Endometrium (tissue), 2 donors: ENCODE measurements at regions not wholly inside any gene's neighbourhood (a gene's known extent, or its start where the extent isn't known, plus 50 kb on each side); places are given as distances from the start of the nearest gene placed in this dataset.

Experiments
- FAIRE-seq: peaks from 2 replicates; lab custom pipeline; 2012; peaks lifted over from hg19 to GRCh38; lab: Jason Lieb, UNC
- donor health status: control.
- donor health status: control.

DNA sequence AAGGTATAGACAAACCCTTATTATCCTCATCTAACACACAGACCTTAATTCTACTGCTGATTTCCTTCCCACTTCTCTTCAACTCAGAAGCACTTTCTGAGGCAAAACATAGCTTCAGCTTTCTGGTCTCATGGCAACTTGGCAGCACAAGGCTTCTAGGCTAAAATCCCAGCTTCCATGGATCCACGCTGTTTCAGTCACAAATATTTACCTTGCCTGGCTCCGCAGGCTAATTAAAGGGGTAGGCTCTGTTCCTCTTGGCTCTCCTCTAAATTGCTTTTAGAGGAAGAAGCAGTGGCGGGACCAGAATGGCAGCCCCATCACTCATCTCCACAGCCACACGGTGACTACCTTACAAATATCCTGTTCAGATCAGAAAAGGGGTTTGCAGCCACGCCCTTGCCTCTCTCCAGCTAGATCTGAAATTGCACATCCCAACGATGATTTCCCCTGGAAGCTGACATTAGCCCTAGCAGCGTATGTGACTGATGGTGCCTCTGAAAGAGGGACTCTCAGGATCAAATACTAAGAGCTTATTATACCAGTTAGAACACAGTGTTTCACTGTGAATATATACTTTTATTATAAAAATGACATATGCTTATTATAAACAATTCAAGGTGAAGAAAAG lies 221.5 kb upstream of the NUDT4 start:
- no peak for FAIRE-seq

- no peak for FAIRE-seq
Measured at GRCh38 chr12:93157279-93157678, 220.4 kb upstream of the NUDT4 start.

DNA sequence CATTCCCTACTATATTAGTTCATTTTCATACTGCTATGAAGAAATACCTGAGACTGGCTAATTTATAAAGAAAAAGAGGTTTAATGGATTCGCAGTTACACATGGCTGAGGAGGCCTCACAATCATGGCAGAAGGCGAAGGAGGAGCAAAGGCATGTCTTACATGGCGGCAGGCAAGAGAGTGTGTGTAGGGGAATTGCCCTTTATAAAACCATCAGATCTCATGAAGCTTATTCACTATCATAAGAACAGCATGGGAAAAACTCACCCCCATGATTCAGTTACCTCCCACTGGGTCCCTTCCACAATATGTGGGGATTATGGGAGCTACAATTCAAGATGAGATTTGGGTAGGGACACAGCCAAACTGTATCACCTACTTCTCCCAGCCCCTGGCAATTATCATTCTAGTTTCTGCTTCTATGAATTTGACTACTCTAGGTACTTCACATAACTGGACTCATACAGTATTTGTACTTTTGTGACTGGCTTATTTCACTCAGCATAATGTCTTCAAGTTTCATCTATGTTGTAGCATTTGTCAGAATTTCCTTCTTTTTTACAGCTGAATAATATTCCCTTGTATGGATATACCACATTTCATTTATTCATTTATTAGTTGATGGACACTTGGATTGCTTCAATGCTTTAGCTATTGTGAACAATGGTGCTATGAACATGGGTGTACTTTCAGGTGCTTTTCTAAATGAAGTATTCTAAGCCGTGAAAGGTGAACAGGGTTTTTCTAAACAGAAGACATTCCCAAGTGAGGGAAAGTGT lies 219.5 kb upstream of the NUDT4 start:
- FAIRE-seq = no peak

GRCh38 chr12:93163260-93164036 lies 214.3 kb upstream of the NUDT4 start:
- FAIRE-seq = no peak

GRCh38 chr12:93164103-93164880 lies 213.4 kb upstream of the NUDT4 start:
- no peak for FAIRE-seq

DNA sequence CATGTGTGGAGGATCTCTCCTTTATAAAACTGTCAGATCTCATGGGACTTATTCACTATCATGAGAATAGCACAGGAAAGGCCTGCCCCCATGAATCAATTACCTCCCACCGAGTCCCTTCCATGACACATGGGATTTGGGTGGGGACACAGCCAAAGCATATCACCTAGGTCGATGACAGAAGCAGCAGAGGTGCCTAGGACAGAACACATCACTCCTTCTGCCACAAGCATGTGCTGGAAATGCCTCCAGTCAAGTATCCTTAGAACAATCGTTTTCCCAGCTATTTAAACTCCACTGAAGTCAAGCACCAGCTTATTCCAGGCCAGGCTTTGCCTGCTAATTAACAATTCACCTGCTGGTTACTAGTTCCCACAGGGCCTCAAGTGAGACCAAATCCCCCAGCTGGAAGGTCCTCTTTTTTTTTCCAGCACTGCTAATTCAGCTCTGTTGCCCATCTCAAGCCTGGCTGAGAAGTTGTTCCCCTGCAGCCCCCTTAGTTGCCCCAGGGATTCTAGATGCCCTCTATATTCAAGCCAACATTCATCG lies 212.3 kb upstream of the NUDT4 start:
- FAIRE-seq = no peak

GRCh38 chr12:93166541-93167307 lies 211.0 kb upstream of the NUDT4 start:
- no peak for FAIRE-seq

GRCh38 chr12:93167331-93167730 lies 210.4 kb upstream of the NUDT4 start:
- FAIRE-seq = no peak

GRCh38 chr12:93167841-93168492 lies 209.8 kb upstream of the NUDT4 start:
- FAIRE-seq = peak; percentile 21

GRCh38 chr12:93168751-93169150 lies 209.0 kb upstream of the NUDT4 start:
- no peak for FAIRE-seq

DNA sequence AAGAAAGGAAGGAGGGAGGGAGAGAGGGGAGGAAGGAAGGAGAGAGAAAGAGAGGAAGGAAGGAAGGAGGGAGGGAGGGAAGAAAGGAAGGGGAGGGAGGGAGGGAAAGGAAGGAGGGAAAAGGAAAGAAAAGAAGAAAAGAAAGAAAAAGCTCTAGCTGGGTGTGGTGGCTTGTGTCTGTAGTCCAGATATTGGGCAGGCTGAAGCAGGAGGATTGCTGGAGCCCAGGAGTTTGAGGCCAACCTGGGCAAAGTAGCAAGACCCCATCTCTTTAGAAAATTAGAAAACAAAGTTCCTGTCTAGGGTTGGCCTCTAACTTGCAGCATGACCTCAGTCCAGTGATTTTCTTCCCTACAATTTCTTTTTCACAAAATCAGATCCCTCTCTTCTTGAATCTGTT lies 208.2 kb upstream of the NUDT4 start:
- no peak for FAIRE-seq

GRCh38 chr12:93170928-93171327 lies 206.8 kb upstream of the NUDT4 start:
- FAIRE-seq = no peak

- no peak for FAIRE-seq
Measured at GRCh38 chr12:93173178-93173957, 204.4 kb upstream of the NUDT4 start.

- FAIRE-seq = no peak
Measured at GRCh38 chr12:93174048-93174447, 203.7 kb upstream of the NUDT4 start.

GRCh38 chr12:93174473-93174872 lies 203.3 kb upstream of the NUDT4 start:
- FAIRE-seq = no peak

DNA sequence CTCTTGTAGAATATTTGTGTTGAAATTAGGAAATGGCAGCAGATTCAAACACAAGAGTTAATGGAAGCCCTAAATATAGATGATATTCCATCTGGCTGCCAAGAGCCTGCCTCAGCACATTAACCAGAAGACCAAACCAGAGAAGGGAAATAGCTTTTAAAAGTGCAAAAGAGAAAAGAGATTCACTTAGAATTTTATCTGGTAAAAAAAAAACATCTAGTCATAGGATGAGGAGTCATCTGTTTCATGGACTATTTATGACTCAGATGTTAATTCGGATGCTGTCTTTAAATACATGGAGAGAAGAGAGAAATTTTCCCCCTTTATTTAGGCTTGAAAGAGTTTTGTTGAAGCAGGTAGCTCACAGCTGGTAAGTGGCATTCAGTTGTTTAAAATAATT lies 201.6 kb upstream of the NUDT4 start:
- peak; percentile 58 for FAIRE-seq

DNA sequence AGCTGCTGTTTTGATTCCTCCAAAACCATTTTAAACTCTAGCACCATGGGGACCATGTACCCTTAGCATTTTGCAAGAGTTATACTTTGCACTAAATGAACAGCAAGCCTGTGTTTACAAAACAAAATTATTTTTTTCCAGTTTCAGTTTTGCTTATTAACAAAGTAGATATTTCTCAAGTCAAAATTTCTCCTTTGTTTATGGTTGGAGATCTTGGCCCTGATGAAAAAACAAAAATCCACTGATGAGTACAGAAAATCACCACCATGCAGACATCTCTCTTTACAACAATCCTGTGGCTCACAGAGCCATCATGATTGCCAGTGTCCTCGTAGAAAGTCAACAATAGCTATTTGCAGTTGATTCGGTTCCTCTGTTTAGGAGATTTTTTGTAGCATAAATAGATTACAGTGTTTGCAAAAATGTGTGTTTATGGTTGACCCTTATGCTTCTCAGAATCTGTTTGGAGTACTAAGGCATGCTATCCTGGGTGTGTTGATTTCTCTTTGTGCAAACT lies 201.1 kb upstream of the NUDT4 start:
- FAIRE-seq = peak; percentile 81

DNA sequence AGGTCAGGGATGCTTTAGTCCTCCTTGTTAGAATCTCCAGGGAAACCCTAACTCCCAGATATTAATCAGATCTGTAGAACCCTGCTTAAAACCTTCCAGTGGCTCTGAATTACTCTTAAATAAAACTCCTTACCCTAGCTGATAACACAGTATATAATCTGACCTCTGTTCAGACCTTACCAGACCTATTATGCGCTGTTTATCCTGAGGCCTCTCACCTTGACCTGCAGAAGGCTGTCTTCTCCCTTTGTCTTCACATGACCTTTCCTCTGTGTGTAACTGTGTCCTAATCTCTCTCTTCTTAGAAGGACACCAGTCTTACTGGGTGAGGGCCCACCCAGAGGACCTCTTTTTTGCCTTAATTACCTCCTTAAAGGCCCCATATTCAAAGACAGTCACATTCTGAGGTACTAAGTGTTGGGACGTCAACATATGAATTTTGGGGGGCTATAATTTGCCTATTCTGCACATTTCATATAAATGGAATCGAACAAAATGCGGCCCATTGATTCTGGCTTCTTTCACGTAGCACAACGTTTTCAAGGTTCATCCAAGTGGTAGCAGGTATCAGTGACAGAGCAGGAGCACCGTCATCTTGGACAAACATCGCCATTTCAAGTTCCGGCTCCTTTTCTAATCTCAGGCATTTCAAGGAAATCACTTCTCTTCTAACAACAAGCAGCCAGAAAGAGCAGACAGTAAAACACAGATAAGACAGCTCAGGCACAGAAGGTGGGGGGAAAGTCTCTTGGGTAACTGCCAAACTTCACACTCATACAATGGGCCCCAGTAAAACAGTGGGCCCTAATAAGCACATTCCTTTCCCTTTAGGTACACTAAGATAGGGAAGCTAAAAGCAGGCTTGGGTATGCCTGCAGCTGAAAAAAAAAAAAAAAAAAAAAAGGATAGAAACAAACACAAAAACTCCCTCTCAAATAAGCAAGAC lies 200.2 kb upstream of the NUDT4 start:
- FAIRE-seq = no peak
